ENCODE measurements at regions not wholly inside any gene's neighbourhood (a gene's known extent, or its start where the extent isn't known, plus 50 kb on each side); places are given as distances from the start of the nearest gene placed in this dataset.

- TF ChIP-seq CTCF (IDR thresholded peaks at IDR 0.05) (no peak), EP300 (IDR thresholded peaks at IDR 0.05; ENCODE audit: low read depth) (no peak), POLR2A (IDR thresholded peaks at IDR 0.05) (no peak)
Measured at GRCh38 chr5:109573256-109573655, 116.5 kb upstream of the MAN2A1 start.
